GM12878 (cell line): ENCODE measurements at regions not wholly inside any gene's neighbourhood (a gene's known extent, or its start where the extent isn't known, plus 50 kb on each side); places are given as distances from the start of the nearest gene placed in this dataset.

Experiments
- ATAC-seq: fragments of 200-7000 bp; cut with Tn5 transposase; 3 replicates; pipeline ENCODE4 v1.9.1; 2020; ENCODE audit warnings: mild to moderate bottlenecking, moderate library complexity
- BruUV-seq: library from RNA; stranded (reverse); fragments of 400-500 nt; replicated peaks from 2 replicates; lab custom pipeline; 2021; lab: Mats Ljungman, UMichigan
- CTCF ChIA-PET: fragments of 300-600 bp; sonication (Branson Sonifier 250); formaldehyde crosslinking; extraction: SDS; loops from one replicate; lab custom pipeline; 2021; ENCODE audit warnings: inconsistent platforms; lab: Yijun Ruan, JAX
- POLR2A ChIA-PET: fragments of 350-600 bp; formaldehyde crosslinking; extraction: SDS; loops from one replicate; lab custom pipeline; 2021; ENCODE audit warnings: inconsistent platforms; lab: Charles Lee
- RAD21 ChIA-PET: fragments of 300-600 bp; sonication (Branson Sonifier 250); formaldehyde crosslinking; loops from one replicate; lab custom pipeline; 2023; ENCODE audit warnings: antibody characterized with exemption; ENCODE audit not compliant: unreplicated experiment; lab: Charles Lee
- SMC1A ChIA-PET: fragments of 300-600 bp; sonication (Branson Sonifier 250); formaldehyde crosslinking; loops from one replicate; lab custom pipeline; 2023; ENCODE audit not compliant: unreplicated experiment, uncharacterized antibody; lab: Charles Lee
- DNase-seq: peaks from one replicate; pipeline ENCODE4 v3.0.0-alpha.2; 2011; ENCODE audit warnings: low read depth, low spot score
- FAIRE-seq: peaks from 3 replicates; lab custom pipeline; 2011; peaks lifted over from hg19 to GRCh38; lab: Jason Lieb, UNC
- H2AFZ ChIP-seq: 2 replicates; pipeline ENCODE4 v1.6.0; 2011; ENCODE audit warnings: low read depth, low read length, control low read depth; ENCODE audit not compliant: control insufficient read depth
- H3K27ac ChIP-seq: 2 replicates; pipeline ENCODE4 v1.5.1; 2011; ENCODE audit warnings: control low read depth; ENCODE audit not compliant: control insufficient read depth, insufficient read depth
- H3K27me3 ChIP-seq, 2 experiments: replicated peaks in 1 of 2; 2 replicates each; pipeline versions ENCODE4 v1.6.0 to v1.6.1; 2011; ENCODE audit warnings: low read length in 1 of 2; ENCODE audit not compliant: control insufficient read depth in 2 of 2, insufficient read depth in 2 of 2
- H3K36me3 ChIP-seq, 2 experiments: 2 replicates each; pipeline ENCODE4 v1.5.1; 2011; ENCODE audit warnings: low read length in 1 of 2; ENCODE audit not compliant: control insufficient read depth in 2 of 2, insufficient read depth in 2 of 2
- H3K4me1 ChIP-seq: 2 replicates; pipeline ENCODE4 v1.6.1; 2011; ENCODE audit warnings: mild to moderate bottlenecking, low read length, moderate library complexity, mixed read lengths; ENCODE audit not compliant: control insufficient read depth, insufficient read depth
- H3K4me2 ChIP-seq: 2 replicates; pipeline ENCODE4 v1.6.0; 2011; ENCODE audit warnings: control low read depth; ENCODE audit not compliant: control insufficient read depth, insufficient read depth
- H3K4me3 ChIP-seq: fragments of 200-600 bp; sonication (generic); 2 replicates; pipeline ENCODE4 v1.5.1; 2016
- H3K79me2 ChIP-seq: 2 replicates; pipeline ENCODE4 v1.6.0; 2011; ENCODE audit warnings: low read length; ENCODE audit not compliant: control insufficient read depth, insufficient read depth
- H3K9ac ChIP-seq: 2 replicates; pipeline ENCODE4 v1.8.0; 2011; ENCODE audit warnings: low read length, control low read depth, mixed read lengths; ENCODE audit not compliant: control insufficient read depth, insufficient read depth
- H3K9me3 ChIP-seq: replicated peaks from 3 replicates; pipeline ENCODE4 v1.5.1; 2011; ENCODE audit warnings: mild to moderate bottlenecking, low read length; ENCODE audit not compliant: control insufficient read depth, insufficient read depth
- H4K20me1 ChIP-seq: 2 replicates; pipeline ENCODE4 v1.6.0; 2011; ENCODE audit not compliant: control insufficient read depth, insufficient read depth
- CEBPB ChIP-seq, 2 experiments: fragments of 150-350 bp in 1 of 2; IDR thresholded peaks; 2 replicates each; pipeline ENCODE4 v1.6.1; 2012 to 2014; ENCODE audit warnings: low read depth in 2 of 2, low read length in 2 of 2, borderline replicate concordance in 1 of 2, inconsistent platforms in 1 of 2
- CHD1 ChIP-seq: IDR thresholded peaks from 2 replicates; pipeline ENCODE4 v1.6.1; 2012; ENCODE audit warnings: low read depth, low read length, improper control_type of control experiment
- CREB1 ChIP-seq: IDR thresholded peaks from 2 replicates; pipeline ENCODE4 v1.6.1; 2012; ENCODE audit warnings: low read depth, mild to moderate bottlenecking, inconsistent platforms
- E2F4 ChIP-seq: IDR thresholded peaks from 2 replicates; pipeline ENCODE4 v1.6.1; 2012; ENCODE audit warnings: low read depth, low read length, improper control_type of control experiment
- MYC ChIP-seq: IDR thresholded peaks from 2 replicates; pipeline ENCODE4 v1.6.1; 2011; ENCODE audit warnings: mild to moderate bottlenecking, low read length, moderate library complexity, inconsistent platforms; ENCODE audit not compliant: insufficient read depth, insufficient replicate concordance, insufficient read length, severe bottlenecking
- POLR2AphosphoS2 ChIP-seq: IDR thresholded peaks from 2 replicates; pipeline ENCODE4 v1.6.1; 2011; ENCODE audit warnings: low read depth, mild to moderate bottlenecking, low read length, improper control_type of control experiment, moderate library complexity
- RB1 ChIP-seq: fragments of 450-650 bp; formaldehyde crosslinking; IDR thresholded peaks from 2 replicates; pipeline ENCODE4 v1.6.1; 2017; ENCODE audit warnings: mild to moderate bottlenecking, borderline replicate concordance
- RBBP5 ChIP-seq: fragments of 200-600 bp; sonication (generic); conservative IDR thresholded peaks from 2 replicates; pipeline ENCODE4 v1.6.1; 2016
- RFX5 ChIP-seq: IDR thresholded peaks from 2 replicates; pipeline ENCODE4 v1.6.1; 2011; ENCODE audit warnings: low read depth, low read length, improper control_type of control experiment
- RUNX3 ChIP-seq: IDR thresholded peaks from 2 replicates; pipeline ENCODE4 v1.6.1; 2012; ENCODE audit warnings: low read length, inconsistent platforms
- SMARCA5 ChIP-seq: fragments of 450-650 bp; IDR thresholded peaks from 2 replicates; pipeline ENCODE4 v1.6.1; 2017; ENCODE audit warnings: mild to moderate bottlenecking
- SUZ12 ChIP-seq: fragments of 200-600 bp; sonication (generic); IDR thresholded peaks from one replicate; pipeline ENCODE4 v1.6.1; 2018; ENCODE audit warnings: antibody characterized with exemption, mild to moderate bottlenecking; ENCODE audit not compliant: unreplicated experiment
- TBL1XR1 ChIP-seq: IDR thresholded peaks from 2 replicates; pipeline ENCODE4 v1.6.1; 2012; ENCODE audit warnings: low read depth, low read length, improper control_type of control experiment
- ZNF274 ChIP-seq: IDR thresholded peaks from one replicate; pipeline ENCODE4 v1.8.0; 2011; ENCODE audit not compliant: insufficient read length, insufficient read depth
- ZNF622 ChIP-seq: fragments of 450-650 bp; IDR thresholded peaks from 2 replicates; pipeline ENCODE4 v1.6.1; 2017; ENCODE audit warnings: mild to moderate bottlenecking, inconsistent platforms
- WGBS: methylation state at CpG from one replicate; pipeline ENCODE4 v1.1.6; 2016; ENCODE audit warnings: low lambda C conversion rate; ENCODE audit not compliant: insufficient replicate concordance, insufficient coverage; ENCODE audit errors: missing lambda C conversion rate; 5-methylcytosine and 5-hydroxymethylcytosine counted together
- in situ Hi-C: fragments of 300-500 bp; cut with MboI; formaldehyde crosslinking; loops from 9 replicates; pipeline ENCODE4 v1.14.3; 2018; ENCODE audit warnings: mixed read lengths
- intact Hi-C: fragments of 100-400 bp; cut with micrococcal nuclease; formaldehyde crosslinking; loops from one replicate; pipeline ENCODE4 v1.14.2; 2022; ENCODE audit not compliant: unreplicated experiment
- TF ChIP-seq, protein P1 (sequence below): IDR thresholded peaks from 2 replicates; pipeline ENCODE4 v1.6.1; 2011; ENCODE audit warnings: mild to moderate bottlenecking, low read depth, low read length, moderate library complexity; ENCODE audit not compliant: insufficient replicate concordance
- TF ChIP-seq, protein P2 (sequence below): fragments of 450-650 bp; IDR thresholded peaks from 2 replicates; pipeline ENCODE4 v1.6.1; 2016; ENCODE audit warnings: mild to moderate bottlenecking

DNA sequence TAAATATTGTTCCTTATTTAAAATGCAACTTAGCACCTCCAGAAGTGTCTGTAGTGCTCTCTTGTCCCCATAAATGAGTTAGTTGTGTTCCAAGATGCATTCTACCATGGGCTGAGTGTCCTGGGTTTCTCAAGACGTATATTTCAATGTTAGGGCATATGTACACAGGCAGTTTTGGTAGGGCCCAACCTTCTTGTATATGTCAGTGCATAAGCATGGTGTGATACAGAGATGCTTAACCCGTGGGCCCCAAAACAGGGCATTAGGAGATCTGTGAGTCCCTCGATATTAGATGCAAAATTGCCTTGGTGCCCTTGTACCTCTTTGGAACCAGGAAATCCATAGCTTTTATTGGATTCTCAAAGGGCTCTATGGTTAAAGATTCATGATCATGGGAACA lies 91.5 kb upstream of the HIVEP1 start (continued):
- TF ChIP-seq MYC (no peak), SMARCA5 (no peak), SUZ12 (no peak), CHD1 (no peak), POLR2AphosphoS2 (no peak), ZNF274 (no peak), CEBPB (IDR thresholded peaks at IDR 0.05; ENCODE audit: borderline replicate concordance in 1 of 2, low read depth in 2 of 2, low read length in 2 of 2) (no peak)
- TF ChIP-seq, protein P1, sequence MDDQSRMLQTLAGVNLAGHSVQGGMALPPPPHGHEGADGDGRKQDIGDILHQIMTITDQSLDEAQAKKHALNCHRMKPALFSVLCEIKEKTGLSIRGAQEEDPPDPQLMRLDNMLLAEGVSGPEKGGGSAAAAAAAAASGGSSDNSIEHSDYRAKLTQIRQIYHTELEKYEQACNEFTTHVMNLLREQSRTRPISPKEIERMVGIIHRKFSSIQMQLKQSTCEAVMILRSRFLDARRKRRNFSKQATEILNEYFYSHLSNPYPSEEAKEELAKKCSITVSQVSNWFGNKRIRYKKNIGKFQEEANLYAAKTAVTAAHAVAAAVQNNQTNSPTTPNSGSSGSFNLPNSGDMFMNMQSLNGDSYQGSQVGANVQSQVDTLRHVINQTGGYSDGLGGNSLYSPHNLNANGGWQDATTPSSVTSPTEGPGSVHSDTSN, result no peak

- no peaks in the 10 kb centered on the region for H3K27me3 ChIP-seq
- ChIA-PET RAD21 (no interaction called here), CTCF (no interaction called here), SMC1A (interaction anchor here (0.9 to 1.9 kb wide), 2 partner anchors 14 to 72 kb away, joined by 4 to 6 read pairs; no protein-coding TSS in a partner anchor), POLR2A (interaction anchor here (0.6 kb wide), 1 partner anchor 11 kb away, joined by 4 read pairs; no protein-coding TSS in a partner anchor)
- no peak overlapping the region for H3K4me2 ChIP-seq
- intact Hi-C loops (no loop called here), in situ Hi-C loops (no loop called here)
- H3K36me3 ChIP-seq, result no peaks in the 10 kb centered on the region
- no peak overlapping the region for H3K9ac ChIP-seq
- H3K4me3 ChIP-seq, result no peak overlapping the region
- WGBS, result 85% methylated on average over 8 of the region's 8 CpGs
- no peaks in the 10 kb centered on the region for H4K20me1 ChIP-seq
- no peaks in the 10 kb centered on the region for H3K79me2 ChIP-seq
- FAIRE-seq, result no peak
- ATAC-seq, result no peak
- no peaks in the 10 kb centered on the region for H3K4me1 ChIP-seq
- H2AFZ ChIP-seq, result no peak overlapping the region
- no peaks in the 10 kb centered on the region for H3K9me3 ChIP-seq
- DNase-seq, result no peak
- no peak overlapping the region for H3K27ac ChIP-seq
- no TSS peak for BruUV-seq
- TF ChIP-seq E2F4 (no peak), RFX5 (no peak), RBBP5 (no peak), RB1 (no peak), ZNF622 (no peak), TBL1XR1 (no peak), RUNX3 (no peak), CREB1 (no peak)
- TF ChIP-seq, protein P2, sequence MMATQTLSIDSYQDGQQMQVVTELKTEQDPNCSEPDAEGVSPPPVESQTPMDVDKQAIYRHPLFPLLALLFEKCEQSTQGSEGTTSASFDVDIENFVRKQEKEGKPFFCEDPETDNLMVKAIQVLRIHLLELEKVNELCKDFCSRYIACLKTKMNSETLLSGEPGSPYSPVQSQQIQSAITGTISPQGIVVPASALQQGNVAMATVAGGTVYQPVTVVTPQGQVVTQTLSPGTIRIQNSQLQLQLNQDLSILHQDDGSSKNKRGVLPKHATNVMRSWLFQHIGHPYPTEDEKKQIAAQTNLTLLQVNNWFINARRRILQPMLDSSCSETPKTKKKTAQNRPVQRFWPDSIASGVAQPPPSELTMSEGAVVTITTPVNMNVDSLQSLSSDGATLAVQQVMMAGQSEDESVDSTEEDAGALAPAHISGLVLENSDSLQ, result no peak
These were observed 92.2 kb upstream of the HIVEP1 start for GRCh38 chr6:11919771-11920440.
